ENCODE measurements at regions not wholly inside any gene's neighbourhood (a gene's known extent, or its start where the extent isn't known, plus 50 kb on each side); places are given as distances from the start of the nearest gene placed in this dataset.
A peak's percentile ranks its signal among the peaks of the same experiment; 100 is the strongest.

DNA sequence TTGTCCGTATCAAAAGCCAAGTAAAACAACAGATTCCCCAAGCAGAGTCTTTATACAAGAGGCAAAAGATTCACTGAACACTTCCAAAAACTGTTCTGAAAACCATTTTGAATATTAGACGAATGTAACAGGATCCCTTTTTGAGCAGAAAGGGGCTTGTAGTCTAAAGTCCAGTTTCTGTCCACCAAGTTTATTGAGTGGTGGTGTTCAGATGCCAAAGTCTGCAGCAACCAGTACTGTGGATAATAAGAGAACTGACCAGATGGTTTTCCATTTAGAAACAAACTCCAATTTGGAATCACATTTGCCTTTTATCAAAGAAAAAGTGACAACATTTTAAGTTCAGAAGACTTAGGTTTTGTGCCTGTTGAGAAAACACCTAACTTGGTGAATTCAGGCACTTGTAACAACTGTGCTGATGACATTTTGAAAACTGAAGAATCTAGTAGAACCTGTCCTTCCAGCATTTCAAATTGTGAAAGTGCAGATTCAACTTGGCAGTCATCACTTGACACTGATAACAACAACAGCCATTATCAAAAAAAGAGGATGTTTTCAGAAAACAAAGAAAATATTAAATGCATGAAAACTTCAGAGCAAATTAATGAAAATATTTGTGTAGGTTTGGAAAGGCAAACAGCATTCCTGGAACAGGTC, 217.1 kb downstream of the CSNK2A3 start:
- no peak for DNase-seq

- no peak for DNase-seq
Observed at GRCh38 chr11:11129118-11129517, 223.9 kb downstream of the CSNK2A3 start.

- DNase-seq = peak; percentile 1
Observed at GRCh38 chr11:11125618-11126017, 227.4 kb downstream of the CSNK2A3 start.

DNA sequence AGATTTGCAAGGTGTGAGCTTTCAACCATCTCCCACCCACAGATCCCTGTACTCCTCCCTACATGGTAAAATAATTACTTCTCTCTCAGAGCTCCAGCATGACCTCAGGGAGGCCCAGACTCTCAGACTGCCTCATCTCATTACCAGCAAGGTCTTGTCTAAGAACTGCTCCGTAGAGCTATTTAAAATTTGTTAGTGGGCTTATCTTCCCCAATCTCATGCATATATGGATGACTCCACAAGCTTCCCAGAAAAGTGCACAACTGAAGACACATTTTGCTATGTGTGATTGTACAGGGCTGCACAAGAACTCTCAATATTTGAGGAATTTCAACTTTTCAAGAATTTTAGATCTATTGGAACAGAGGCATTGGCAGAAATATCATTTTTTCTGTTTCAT, 230.3 kb downstream of the CSNK2A3 start:
- no peak for DNase-seq

DNA sequence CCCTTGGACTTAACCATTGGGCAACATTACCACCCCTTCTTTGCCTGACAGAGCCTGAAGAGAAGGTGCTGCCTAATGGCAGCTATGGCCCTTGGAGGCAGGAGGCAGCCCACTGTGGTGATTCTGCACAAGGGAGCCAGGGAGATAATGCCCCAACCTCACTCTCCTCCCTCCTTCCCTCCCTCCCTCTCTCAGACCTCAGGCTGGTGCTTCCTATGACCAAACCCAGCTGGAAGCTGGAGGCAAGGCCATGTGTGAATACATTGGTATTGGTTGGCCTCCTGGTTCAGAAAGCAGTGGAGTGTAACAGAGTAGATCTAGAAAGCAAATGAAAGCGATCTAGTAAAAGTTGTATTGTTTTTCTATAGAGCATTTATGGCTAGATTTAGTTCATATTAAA, 233.1 kb downstream of the CSNK2A3 start:
- no peak for DNase-seq

DNA sequence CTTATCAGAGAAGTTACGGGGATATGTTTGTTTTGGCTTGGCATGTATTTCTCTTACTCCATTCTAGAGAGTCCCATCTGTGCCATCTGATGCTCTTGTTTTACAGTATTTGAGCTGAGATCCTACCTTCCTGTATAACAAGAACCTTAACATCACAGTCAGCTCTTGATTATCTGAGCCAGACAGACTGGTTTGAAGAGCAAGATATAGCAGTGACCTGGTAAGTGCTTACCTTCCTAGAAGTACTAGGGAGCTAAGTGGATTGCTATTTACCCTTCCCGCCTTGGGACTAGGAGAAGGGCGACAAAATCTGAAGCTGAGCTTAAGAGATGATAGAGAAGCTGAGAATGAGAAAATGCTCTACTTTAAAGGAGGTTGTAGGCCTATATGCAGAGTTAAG, 235.3 kb downstream of the CSNK2A3 start:
- DNase-seq = no peak

DNA sequence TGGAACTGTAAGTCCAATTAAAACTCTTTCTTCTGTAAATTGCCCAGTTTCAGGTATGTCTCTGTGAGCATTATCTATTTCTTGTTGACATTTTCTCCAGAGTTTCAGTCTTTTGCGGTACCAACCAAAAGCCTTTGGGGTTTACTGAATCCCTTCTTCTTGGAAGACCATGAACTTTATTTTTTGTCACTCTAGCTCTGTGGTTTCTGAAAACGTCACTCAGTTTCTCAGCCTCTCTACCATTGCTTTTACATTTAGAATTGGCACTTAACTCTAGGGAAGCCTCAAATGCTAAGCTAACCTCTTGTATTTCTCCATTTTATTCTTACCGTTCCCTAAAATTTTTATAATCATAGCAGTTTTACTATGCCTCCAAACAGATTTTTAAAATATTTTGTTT, 237.6 kb downstream of the CSNK2A3 start:
- DNase-seq = no peak

DNA sequence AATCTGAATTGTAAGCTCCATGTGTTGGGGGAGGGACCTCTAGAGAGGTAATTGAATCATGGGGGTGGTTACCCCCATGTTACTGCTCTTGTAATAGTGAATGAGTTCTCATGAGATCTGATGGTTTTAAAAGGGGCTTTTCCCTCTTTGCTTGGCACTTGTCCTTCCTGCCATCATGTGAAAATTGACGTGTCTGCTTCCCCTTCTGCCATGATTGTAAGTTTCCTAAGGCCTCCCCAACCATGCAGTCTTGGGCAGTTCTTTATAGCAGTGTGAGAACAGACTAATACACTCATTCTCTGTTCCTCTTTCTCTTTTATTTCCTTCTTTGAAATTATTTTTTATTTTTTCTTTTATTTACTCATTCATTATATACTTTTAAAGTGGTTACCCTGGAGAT, 239.4 kb downstream of the CSNK2A3 start:
- DNase-seq = no peak

DNA sequence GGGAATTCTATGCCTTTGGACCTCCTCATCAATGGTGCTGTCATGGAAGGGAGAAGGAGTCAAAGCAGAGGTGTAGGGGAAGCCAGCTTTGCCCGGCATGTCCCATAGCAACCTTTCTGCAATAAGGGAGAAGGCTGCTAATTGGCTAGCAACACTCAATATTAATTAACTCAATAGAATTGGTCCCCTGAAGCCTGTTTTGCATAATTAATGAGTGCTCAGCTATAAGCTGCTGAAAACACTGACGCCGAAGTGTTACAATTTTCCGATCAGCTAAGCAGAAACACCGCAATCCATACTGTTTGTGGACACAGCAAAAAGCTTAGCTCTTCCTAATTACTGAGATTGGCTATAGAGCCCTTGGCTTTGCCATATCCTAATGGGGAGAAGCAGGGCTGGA, 245.0 kb downstream of the CSNK2A3 start:
- DNase-seq = no peak

- no peak for DNase-seq
Observed at GRCh38 chr11:11107076-11107723, 245.8 kb downstream of the CSNK2A3 start.

GRCh38 chr11:11105361-11105760, 247.5 kb upstream of the ZBED5 start:
- DNase-seq = no peak

DNA sequence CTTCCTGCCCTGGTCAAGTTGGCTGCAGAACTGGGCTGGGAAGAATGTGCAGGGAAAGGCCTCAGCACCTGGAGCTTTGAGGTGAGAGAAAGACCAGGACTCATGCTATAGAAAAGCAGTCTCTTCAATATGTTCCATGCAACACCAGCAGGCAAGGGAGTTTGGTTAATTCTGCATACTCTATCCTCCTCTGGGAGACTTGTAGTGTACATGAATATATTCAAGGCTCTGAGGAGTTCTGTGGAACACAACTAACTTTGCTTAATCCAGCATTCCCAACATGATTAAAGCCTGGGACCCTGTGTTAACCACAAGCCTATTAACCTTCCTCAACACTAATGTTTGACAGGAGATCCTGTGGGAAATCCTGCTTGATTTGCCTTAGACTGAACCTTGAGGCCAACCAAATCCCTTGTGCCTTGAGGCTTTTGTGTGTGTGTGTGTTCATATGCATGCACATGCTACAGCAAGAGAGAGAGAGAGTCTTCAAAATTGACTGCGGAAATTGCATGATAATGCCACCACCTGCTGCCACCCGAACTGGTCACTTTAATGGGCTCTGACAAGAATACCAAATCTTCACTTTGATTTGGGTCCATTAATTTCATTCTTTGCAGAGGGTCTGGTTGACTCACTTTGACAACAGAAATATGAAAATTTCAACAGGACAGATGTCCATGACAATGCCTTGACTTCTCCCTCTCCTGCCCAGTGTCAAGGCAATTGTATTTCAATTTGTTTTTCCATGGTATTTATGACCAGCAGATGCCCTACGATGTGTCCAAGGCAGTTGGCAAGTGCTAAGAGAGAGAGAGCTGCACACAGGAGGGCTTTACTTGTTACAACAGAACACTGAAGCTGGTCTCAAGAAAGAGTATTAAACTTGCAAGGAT, 238.2 kb upstream of the ZBED5 start:
- DNase-seq = no peak

DNA sequence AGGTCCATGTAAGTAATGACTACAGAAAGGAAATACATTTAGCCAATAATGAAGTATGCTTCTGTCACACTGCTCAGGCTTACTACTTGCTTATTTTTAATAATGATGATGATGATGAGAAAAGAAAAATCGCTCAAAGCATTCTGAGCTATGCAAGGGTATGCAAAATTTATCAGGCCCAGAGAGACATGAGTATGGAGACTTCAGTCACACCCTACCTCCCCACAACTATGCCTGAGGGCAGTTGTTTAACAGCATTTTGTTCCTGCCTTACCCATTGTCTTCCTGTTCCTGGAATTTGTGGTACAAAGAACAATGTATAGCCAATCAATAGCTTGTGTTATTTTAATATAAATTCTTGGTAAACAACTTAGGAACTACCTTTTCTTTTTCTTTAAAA, 232.6 kb upstream of the ZBED5 start:
- DNase-seq = no peak

DNA sequence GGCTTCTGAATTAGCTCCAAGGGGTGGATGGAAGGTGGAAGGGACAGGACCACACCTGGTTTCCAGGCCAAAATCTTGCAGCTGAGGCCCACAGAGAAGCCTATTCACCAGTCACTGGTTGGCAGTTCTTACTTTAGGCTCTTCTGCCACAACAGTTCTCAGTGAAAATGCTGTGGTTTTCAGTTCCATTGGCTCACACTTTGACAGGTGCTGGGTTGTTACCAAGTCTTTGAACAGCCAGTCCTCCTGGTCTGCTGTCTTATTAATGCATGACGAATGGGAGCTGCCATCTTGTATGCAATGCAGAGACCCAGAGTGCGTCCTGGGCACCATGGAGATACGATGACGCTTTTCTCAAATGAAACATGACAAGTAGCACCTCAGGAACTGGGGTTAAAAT, 232.0 kb upstream of the ZBED5 start:
- DNase-seq = no peak

DNA sequence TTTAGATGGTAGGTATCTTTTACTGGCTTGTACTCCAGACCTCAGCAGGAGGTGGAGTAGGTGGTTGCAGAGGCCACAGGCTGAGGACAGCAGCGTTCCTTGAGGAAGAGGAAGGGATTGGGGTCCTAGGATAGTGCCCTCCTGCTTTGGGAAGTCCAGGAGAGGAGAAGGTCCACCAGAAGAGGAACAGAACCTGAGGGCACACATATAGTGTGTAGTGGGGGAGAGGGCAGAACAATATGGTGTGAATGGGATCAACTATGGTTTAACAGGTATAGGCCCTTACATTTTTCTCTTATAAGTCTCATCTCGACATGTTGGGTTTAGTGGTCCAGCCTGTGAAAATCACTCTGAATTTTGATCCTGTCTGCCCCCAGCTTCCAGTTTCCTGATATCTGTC, 229.1 kb upstream of the ZBED5 start:
- DNase-seq = no peak

DNA sequence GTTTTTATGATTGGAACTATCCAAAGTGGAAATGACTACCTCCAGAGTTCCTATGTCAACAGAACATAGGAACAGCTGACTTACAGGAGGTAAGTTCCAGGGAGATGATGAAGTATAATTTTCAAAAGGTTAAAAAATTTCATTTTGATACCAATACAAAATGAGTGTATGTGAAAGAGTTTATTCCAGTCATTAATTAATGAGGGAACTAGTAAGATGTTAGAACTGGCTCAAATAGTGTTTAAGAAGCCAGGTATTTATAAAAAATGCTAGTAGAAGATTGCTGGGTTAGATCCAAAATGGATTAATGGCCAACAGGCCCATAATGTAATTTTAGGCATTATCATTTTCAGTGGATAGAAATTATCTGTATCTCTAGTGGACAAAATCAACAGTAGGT, 227.7 kb upstream of the ZBED5 start:
- no peak for DNase-seq

DNA sequence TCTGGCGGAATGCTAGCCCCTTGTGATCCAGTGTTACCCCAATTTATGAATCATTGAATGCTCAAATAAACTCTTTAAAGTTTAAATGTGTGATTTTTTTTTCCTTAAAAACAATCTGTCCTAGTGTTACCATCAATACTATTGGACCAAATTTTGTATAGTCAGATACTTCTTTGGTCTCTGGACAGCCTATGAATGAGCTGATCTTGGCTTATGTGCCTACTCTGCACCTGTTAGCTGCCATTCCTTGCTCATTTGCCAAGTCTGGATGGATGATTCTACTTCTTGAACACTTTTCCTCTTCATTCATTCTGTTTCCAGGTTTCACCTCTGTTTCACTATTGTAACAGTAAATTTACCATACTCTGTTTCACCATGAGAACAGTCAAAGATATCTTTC, 226.5 kb upstream of the ZBED5 start:
- DNase-seq = no peak

- no peak for DNase-seq
Observed at GRCh38 chr11:11083441-11083840, 225.6 kb upstream of the ZBED5 start.

GRCh38 chr11:11082646-11083045, 224.8 kb upstream of the ZBED5 start:
- no peak for DNase-seq

- no peak for DNase-seq
Observed at GRCh38 chr11:11081776-11082175, 223.9 kb upstream of the ZBED5 start.

- DNase-seq = no peak
Observed at GRCh38 chr11:11081288-11081687, 223.4 kb upstream of the ZBED5 start.

- no peak for DNase-seq
Observed at GRCh38 chr11:11078344-11079086, 220.7 kb upstream of the ZBED5 start.

- no peak for DNase-seq
Observed at GRCh38 chr11:11077898-11078297, 220.0 kb upstream of the ZBED5 start.
